ENCODE measurements at regions not wholly inside any gene's neighbourhood (a gene's known extent, or its start where the extent isn't known, plus 50 kb on each side); places are given as distances from the start of the nearest gene placed in this dataset.

- TF ChIP-seq GATA3 (IDR thresholded peaks at IDR 0.05; ENCODE audit: low read depth, low read length) (no peak), GATA2 (IDR thresholded peaks at IDR 0.05; ENCODE audit: low read depth, low read length) (no peak)
Measured at GRCh38 chr13:90839061-90839460, 508.4 kb upstream of the MIR17HG start.

Measured in SH-SY5Y (cell line).